ENCODE measurements at regions not wholly inside any gene's neighbourhood (a gene's known extent, or its start where the extent isn't known, plus 50 kb on each side); places are given as distances from the start of the nearest gene placed in this dataset.
"Not testable (repeated sequence)": the region's sequence is repeated elsewhere in the genome, so short reads cannot be mapped to it uniquely, and the experiment has no call there.

GRCh38 chr3:65130782-65131181, 443.0 kb upstream of the ADAMTS9 start:
- TF ChIP-seq CTCF (IDR thresholded peaks at IDR 0.05): no peak
- no peak for DNase-seq (ENCODE audit: extremely low spot score, unreplicated experiment)
- no peaks in the 10 kb centered on the region for H3K36me3 Mint-ChIP-seq (ENCODE audit: unreplicated experiment)

GRCh38 chr3:65128346-65128745, 440.5 kb upstream of the ADAMTS9 start:
- Mint-ChIP-seq H3K4me1 (ENCODE audit: unreplicated experiment) (no peaks in the 10 kb centered on the region), H3K27me3 (ENCODE audit: unreplicated experiment) (no peaks in the 10 kb centered on the region), H3K36me3 (ENCODE audit: unreplicated experiment) (no peaks in the 10 kb centered on the region), H3K27ac (ENCODE audit: unreplicated experiment) (no peak overlapping the region), H3K9me3 (ENCODE audit: unreplicated experiment) (no peaks in the 10 kb centered on the region), H3K4me3 (ENCODE audit: unreplicated experiment) (no peak overlapping the region)
- TF ChIP-seq CTCF (IDR thresholded peaks at IDR 0.05): no peak
- DNase-seq (ENCODE audit: extremely low spot score, unreplicated experiment): no peak

More at GRCh38 chr3:65130782-65131181, 443.0 kb upstream of the ADAMTS9 start:
- no peak overlapping the region for H3K4me3 Mint-ChIP-seq (ENCODE audit: unreplicated experiment)
- H3K27ac Mint-ChIP-seq (ENCODE audit: unreplicated experiment): no peak overlapping the region
- no peaks in the 10 kb centered on the region for H3K27me3 Mint-ChIP-seq (ENCODE audit: unreplicated experiment)
- no peaks in the 10 kb centered on the region for H3K4me1 Mint-ChIP-seq (ENCODE audit: unreplicated experiment)
- no peaks in the 10 kb centered on the region for H3K9me3 Mint-ChIP-seq (ENCODE audit: unreplicated experiment)

GRCh38 chr3:65126527-65127410, 439.0 kb upstream of the ADAMTS9 start:
- Mint-ChIP-seq H3K36me3 (ENCODE audit: unreplicated experiment) (no peaks in the 10 kb centered on the region), H3K4me3 (ENCODE audit: unreplicated experiment) (no peak overlapping the region), H3K27ac (ENCODE audit: unreplicated experiment) (no peak overlapping the region), H3K4me1 (ENCODE audit: unreplicated experiment) (no peaks in the 10 kb centered on the region), H3K27me3 (ENCODE audit: unreplicated experiment) (no peaks in the 10 kb centered on the region), H3K9me3 (ENCODE audit: unreplicated experiment) (no peaks in the 10 kb centered on the region)
- TF ChIP-seq CTCF (IDR thresholded peaks at IDR 0.05): no peak
- no peak for DNase-seq (ENCODE audit: extremely low spot score, unreplicated experiment)

GRCh38 chr3:65120156-65120555, 432.4 kb upstream of the ADAMTS9 start:
- not testable (repeated sequence) for H3K4me3 Mint-ChIP-seq (ENCODE audit: unreplicated experiment); H3K27ac Mint-ChIP-seq (ENCODE audit: unreplicated experiment); H3K4me1 Mint-ChIP-seq (ENCODE audit: unreplicated experiment); H3K27me3 Mint-ChIP-seq (ENCODE audit: unreplicated experiment); DNase-seq (ENCODE audit: extremely low spot score, unreplicated experiment); H3K36me3 Mint-ChIP-seq (ENCODE audit: unreplicated experiment)
- peaks cover 17% of the 10 kb centered on the region for H3K9me3 Mint-ChIP-seq (ENCODE audit: unreplicated experiment)

GRCh38 chr3:65118912-65119499, 431.2 kb upstream of the ADAMTS9 start:
- no peaks in the 10 kb centered on the region for H3K36me3 Mint-ChIP-seq (ENCODE audit: unreplicated experiment)
- H3K9me3 Mint-ChIP-seq (ENCODE audit: unreplicated experiment): peaks cover 17% of the 10 kb centered on the region
- peaks cover 7% of the 10 kb centered on the region for H3K27me3 Mint-ChIP-seq (ENCODE audit: unreplicated experiment)
- H3K27ac Mint-ChIP-seq (ENCODE audit: unreplicated experiment): no peak overlapping the region
- no peak overlapping the region for H3K4me3 Mint-ChIP-seq (ENCODE audit: unreplicated experiment)
- H3K4me1 Mint-ChIP-seq (ENCODE audit: unreplicated experiment): no peaks in the 10 kb centered on the region
- TF ChIP-seq CTCF (IDR thresholded peaks at IDR 0.05): no peak
- no peak for DNase-seq (ENCODE audit: extremely low spot score, unreplicated experiment)

Data from osteocyte (in vitro differentiated cells).